IMR-90 (cell line): ENCODE measurements at regions not wholly inside any gene's neighbourhood (a gene's known extent, or its start where the extent isn't known, plus 50 kb on each side); places are given as distances from the start of the nearest gene placed in this dataset.

Source experiments
- ATAC-seq: fragments of 200-7000 bp; cut with Tn5 transposase; 2 replicates; pipeline ENCODE4 v1.9.1; 2020; ENCODE audit warnings: low read depth, mild to moderate bottlenecking, moderate library complexity
- BruUV-seq: library from RNA; stranded (reverse); fragments of 400-500 nt; replicated peaks from 2 replicates; lab custom pipeline; 2021; lab: Mats Ljungman, UMichigan
- CTCF ChIA-PET: fragments of 300-600 bp; formaldehyde crosslinking; extraction: SDS; loops from one replicate; lab custom pipeline; 2021; ENCODE audit warnings: antibody characterized with exemption; lab: Yijun Ruan, JAX
- POLR2A ChIA-PET: fragments of 300-600 bp; sonication (Branson Sonifier 250); formaldehyde crosslinking; loops from one replicate; lab custom pipeline; 2022; ENCODE audit warnings: antibody characterized with exemption; ENCODE audit not compliant: unreplicated experiment; lab: Charles Lee
- DNase-seq: peaks from one replicate; pipeline ENCODE4 v3.0.0; 2013
- H2AFZ ChIP-seq: replicated peaks from 2 replicates; pipeline ENCODE3; 2013; ENCODE audit warnings: low read length, mild to moderate bottlenecking; ENCODE audit not compliant: poor library complexity
- H2AK5ac ChIP-seq: 2 replicates; pipeline ENCODE4 v1.6.1; 2013; ENCODE audit warnings: low read depth, low read length, inconsistent platforms
- H2AK9ac ChIP-seq: replicated peaks from 2 replicates; pipeline ENCODE3; 2013; ENCODE audit warnings: mild to moderate bottlenecking, low read depth, low read length, moderate library complexity; ENCODE audit not compliant: poor library complexity
- H2BK120ac ChIP-seq: 2 replicates; pipeline ENCODE4 v1.6.1; 2013; ENCODE audit warnings: low read depth, low read length, inconsistent platforms
- H2BK15ac ChIP-seq: 3 replicates; pipeline ENCODE4 v1.6.1; 2013; ENCODE audit warnings: low read depth, low read length, inconsistent platforms
- H2BK20ac ChIP-seq: 2 replicates; pipeline ENCODE4 v1.6.1; 2013; ENCODE audit warnings: low read depth, mild to moderate bottlenecking, inconsistent platforms, low read length, moderate library complexity
- H2BK5ac ChIP-seq: 2 replicates; pipeline ENCODE4 v1.6.1; 2013; ENCODE audit warnings: mild to moderate bottlenecking, low read depth, low read length, inconsistent platforms; ENCODE audit not compliant: poor library complexity, severe bottlenecking
- H3K14ac ChIP-seq: replicated peaks from 2 replicates; pipeline ENCODE4 v1.6.1; 2013; ENCODE audit warnings: low read depth, low read length, inconsistent platforms
- H3K18ac ChIP-seq: 2 replicates; pipeline ENCODE4 v1.6.1; 2013; ENCODE audit warnings: low read depth, low read length, control low read depth
- H3K23ac ChIP-seq: 2 replicates; pipeline ENCODE4 v1.6.1; 2013; ENCODE audit warnings: low read depth, low read length, inconsistent platforms
- H3K27ac ChIP-seq: 2 replicates; pipeline ENCODE4 v1.5.1; 2013; ENCODE audit warnings: mild to moderate bottlenecking, control low read depth, low read length; ENCODE audit not compliant: insufficient read depth
- H3K27me3 ChIP-seq: 2 replicates; pipeline ENCODE4 v1.6.1; 2013; ENCODE audit warnings: low read length; ENCODE audit not compliant: control insufficient read depth, insufficient read depth
- H3K36me3 ChIP-seq: 2 replicates; pipeline ENCODE4 v1.6.1; 2013; ENCODE audit warnings: low read length, mixed read lengths; ENCODE audit not compliant: control insufficient read depth, insufficient read depth
- H3K4ac ChIP-seq: 2 replicates; pipeline ENCODE4 v1.6.1; 2013; ENCODE audit warnings: low read depth, low read length, inconsistent platforms
- H3K4me1 ChIP-seq: 2 replicates; pipeline ENCODE4 v1.6.1; 2013; ENCODE audit warnings: low read length, mixed read lengths; ENCODE audit not compliant: control insufficient read depth, insufficient read depth
- H3K4me2 ChIP-seq: 2 replicates; pipeline ENCODE4 v1.6.1; 2013; ENCODE audit warnings: low read depth, mild to moderate bottlenecking, control low read depth, low read length, moderate library complexity
- H3K4me3 ChIP-seq: 2 replicates; pipeline ENCODE4 v1.5.1; 2013; ENCODE audit warnings: low read depth, mild to moderate bottlenecking, control low read depth, low read length, moderate library complexity; ENCODE audit not compliant: insufficient read depth
- H3K56ac ChIP-seq: 2 replicates; pipeline ENCODE4 v1.6.1; 2013; ENCODE audit warnings: low read length, inconsistent platforms; ENCODE audit not compliant: insufficient read depth; ENCODE audit errors: extremely low read depth
- H3K79me1 ChIP-seq, 2 experiments: 2 replicates each; pipeline ENCODE4 v1.6.1; 2013; ENCODE audit warnings: low read length in 2 of 2, inconsistent platforms in 1 of 2, low read depth in 1 of 2
- H3K9ac ChIP-seq: 2 replicates; pipeline ENCODE4 v1.6.1; 2013; ENCODE audit warnings: low read depth, low read length, control low read depth
- H3K9me1 ChIP-seq: 2 replicates; pipeline ENCODE4 v1.6.1; 2013; ENCODE audit warnings: low read length, inconsistent platforms; ENCODE audit not compliant: insufficient read depth
- H3K9me3 ChIP-seq: 2 replicates; pipeline ENCODE4 v1.6.1; 2013; ENCODE audit warnings: low read length; ENCODE audit not compliant: control insufficient read depth, insufficient read depth
- H4K20me1 ChIP-seq: 2 replicates; pipeline ENCODE4 v1.6.1; 2013; ENCODE audit warnings: low read length, inconsistent platforms; ENCODE audit not compliant: insufficient read depth
- H4K5ac ChIP-seq: 2 replicates; pipeline ENCODE4 v1.6.1; 2013; ENCODE audit warnings: mild to moderate bottlenecking, low read depth, low read length, control low read depth
- H4K8ac ChIP-seq, 2 experiments: 2 replicates each; pipeline ENCODE4 v1.6.1; 2013; ENCODE audit warnings: low read depth in 2 of 2, low read length in 2 of 2, control low read depth in 1 of 2, inconsistent platforms in 1 of 2
- H4K91ac ChIP-seq: 2 replicates; pipeline ENCODE4 v1.6.1; 2013; ENCODE audit warnings: low read depth, low read length, inconsistent platforms; ENCODE audit not compliant: insufficient read depth
- BHLHE40 ChIP-seq: fragments of 150-350 bp; IDR thresholded peaks from 2 replicates; pipeline ENCODE4 v1.6.1; 2016; ENCODE audit warnings: mild to moderate bottlenecking, low read depth, low read length
- CEBPB ChIP-seq: IDR thresholded peaks from 2 replicates; pipeline ENCODE4 v1.6.1; 2012; ENCODE audit warnings: low read depth, low read length, improper control_type of control experiment
- CHD1 ChIP-seq: IDR thresholded peaks from 2 replicates; pipeline ENCODE4 v1.6.1; 2012; ENCODE audit warnings: low read depth, low read length, improper control_type of control experiment
- FOS ChIP-seq: fragments of 150-350 bp; IDR thresholded peaks from 2 replicates; pipeline ENCODE4 v1.6.1; 2016; ENCODE audit warnings: low read depth, low read length
- MAFK ChIP-seq: IDR thresholded peaks from 2 replicates; pipeline ENCODE4 v1.6.1; 2012; ENCODE audit warnings: low read depth, low read length, improper control_type of control experiment
- MAZ ChIP-seq: IDR thresholded peaks from 2 replicates; pipeline ENCODE4 v1.6.1; 2012; ENCODE audit warnings: low read depth, mild to moderate bottlenecking, low read length, improper control_type of control experiment, moderate library complexity, borderline replicate concordance
- MXI1 ChIP-seq: IDR thresholded peaks from 2 replicates; pipeline ENCODE4 v1.6.1; 2012; ENCODE audit warnings: low read depth, mild to moderate bottlenecking, low read length, moderate library complexity, borderline replicate concordance
- NFE2L2 ChIP-seq: fragments of 150-350 bp; IDR thresholded peaks from 2 replicates; pipeline ENCODE4 v1.6.1; 2016; ENCODE audit warnings: low read depth, mild to moderate bottlenecking, low read length
- POLR2A ChIP-seq: IDR thresholded peaks from 2 replicates; pipeline ENCODE4 v1.6.1; 2012; ENCODE audit warnings: mild to moderate bottlenecking, low read depth, low read length
- RAD21 ChIP-seq: IDR thresholded peaks from 2 replicates; pipeline ENCODE4 v1.6.1; 2012; ENCODE audit warnings: low read length, improper control_type of control experiment
- RCOR1 ChIP-seq: IDR thresholded peaks from 2 replicates; pipeline ENCODE4 v1.6.1; 2012; ENCODE audit warnings: mild to moderate bottlenecking, low read length, improper control_type of control experiment; ENCODE audit not compliant: insufficient replicate concordance
- RFX5 ChIP-seq: IDR thresholded peaks from 2 replicates; pipeline ENCODE4 v1.8.0; 2012; ENCODE audit warnings: low read depth, mild to moderate bottlenecking, low read length, moderate library complexity
- SMC3 ChIP-seq: fragments of 150-350 bp; IDR thresholded peaks from 2 replicates; pipeline ENCODE4 v1.6.1; 2016; ENCODE audit warnings: low read depth, mild to moderate bottlenecking, antibody characterized with exemption, low read length, moderate library complexity
- WGBS, 2 experiments: methylation state at CpG; one replicate each; pipeline versions ENCODE4 v1.1.5 to v1.1.7; 2013; ENCODE audit warnings: missing lambda C conversion rate in 2 of 2; ENCODE audit not compliant: insufficient read length in 1 of 2; ENCODE audit errors: extremely low coverage in 2 of 2; 5-methylcytosine and 5-hydroxymethylcytosine counted together
- dilution Hi-C: fragments of 300-500 bp; cut with HindIII; formaldehyde crosslinking; loops from one replicate; pipeline ENCODE4 v1.14.3; 2018; ENCODE audit warnings: low sequenced_read_pairs; ENCODE audit not compliant: unreplicated experiment
- in situ Hi-C: fragments of 300-500 bp; cut with MboI; formaldehyde crosslinking; loops from 3 replicates; pipeline ENCODE4 v1.14.3; 2019; ENCODE audit warnings: low sequenced_read_pairs, inconsistent platforms, mixed read lengths
- intact Hi-C: fragments of 100-400 bp; cut with micrococcal nuclease; formaldehyde crosslinking; loops from 2 replicates; pipeline ENCODE4 v1.10.0; 2022
- TF ChIP-seq, protein P1 (sequence below): fragments of 150-350 bp; IDR thresholded peaks from 2 replicates; pipeline ENCODE4 v1.6.1; 2017; ENCODE audit warnings: mild to moderate bottlenecking, antibody characterized with exemption, low read length, low read depth
- TF ChIP-seq, protein P2 (sequence below): fragments of 150-350 bp; IDR thresholded peaks from 2 replicates; pipeline ENCODE4 v1.6.1; 2016; ENCODE audit warnings: low read depth, mild to moderate bottlenecking, low read length, moderate library complexity, borderline replicate concordance
- TF ChIP-seq, protein P3 (sequence below): conservative IDR thresholded peaks from 2 replicates; pipeline ENCODE4 v1.5.1; 2012; ENCODE audit warnings: mild to moderate bottlenecking, low read depth, low read length, improper control_type of control experiment

DNA sequence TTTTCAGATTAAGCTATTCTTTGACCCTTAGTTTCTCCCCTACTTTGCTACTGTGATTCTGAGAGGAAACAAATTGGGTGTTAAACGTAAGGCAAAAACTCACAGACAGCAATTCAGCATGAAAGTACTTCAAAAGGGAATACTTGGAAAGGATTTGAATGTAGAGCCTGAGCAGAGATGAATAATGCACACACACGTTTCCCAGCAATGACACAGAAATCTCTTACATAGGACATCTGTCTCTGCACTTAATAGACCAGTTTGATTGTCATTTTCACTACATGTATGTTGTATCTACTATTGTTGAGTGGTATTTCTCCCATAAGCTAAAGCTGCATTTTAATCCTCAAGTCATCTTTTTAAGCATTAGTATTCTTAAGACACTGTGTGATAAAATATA is 166.1 kb upstream of the TEX13C start:
- Histone ChIP-seq H4K8ac (no peak overlapping the region), H3K23ac (no peak overlapping the region), H2BK120ac (no peak overlapping the region), H3K4me2 (no peak overlapping the region), H2BK20ac (no peak overlapping the region), H2AK5ac (no peak overlapping the region), H3K14ac (no peak overlapping the region), H2BK15ac (no peak overlapping the region), H3K27ac (no peak overlapping the region), H4K5ac (no peak overlapping the region), H3K4ac (no peak overlapping the region), H3K9me3 (no peaks in the 10 kb centered on the region), H3K18ac (no peak overlapping the region), H2BK5ac (no peak overlapping the region), H3K79me1 (no peaks in the 10 kb centered on the region), H2AFZ (no peak overlapping the region), H3K56ac (no peak overlapping the region), H3K27me3 (no peaks in the 10 kb centered on the region), H3K4me3 (no peak overlapping the region), H3K4me1 (no peaks in the 10 kb centered on the region), H3K9ac (no peak overlapping the region), H3K9me1 (no peaks in the 10 kb centered on the region), H2AK9ac (no peak overlapping the region), H4K20me1 (no peaks in the 10 kb centered on the region), H3K36me3 (no peaks in the 10 kb centered on the region), H4K91ac (no peak overlapping the region)
- ChIA-PET POLR2A (no interaction called here), CTCF (interaction anchor here (0.7 kb wide), 1 partner anchor 64 kb away, joined by 3 read pairs; no protein-coding TSS in a partner anchor)
- BruUV-seq: no TSS peak
- intact Hi-C loops: no loop called here
- no CpG with 5 or more reads among the region's 2 CpGs for WGBS, 2 experiments
- in situ Hi-C loops: no loop called here
- dilution Hi-C loops: no loop called here
- DNase-seq (no peak), ATAC-seq (no peak)
- TF ChIP-seq, protein P1, sequence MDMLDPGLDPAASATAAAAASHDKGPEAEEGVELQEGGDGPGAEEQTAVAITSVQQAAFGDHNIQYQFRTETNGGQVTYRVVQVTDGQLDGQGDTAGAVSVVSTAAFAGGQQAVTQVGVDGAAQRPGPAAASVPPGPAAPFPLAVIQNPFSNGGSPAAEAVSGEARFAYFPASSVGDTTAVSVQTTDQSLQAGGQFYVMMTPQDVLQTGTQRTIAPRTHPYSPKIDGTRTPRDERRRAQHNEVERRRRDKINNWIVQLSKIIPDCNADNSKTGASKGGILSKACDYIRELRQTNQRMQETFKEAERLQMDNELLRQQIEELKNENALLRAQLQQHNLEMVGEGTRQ: no peak
- TF ChIP-seq FOS (no peak), CHD1 (no peak), RAD21 (no peak), CEBPB (no peak), BHLHE40 (no peak), RCOR1 (no peak), MAZ (no peak), SMC3 (no peak), RFX5 (no peak), MXI1 (no peak), POLR2A (no peak), MAFK (no peak), NFE2L2 (no peak)
- TF ChIP-seq, protein P2, sequence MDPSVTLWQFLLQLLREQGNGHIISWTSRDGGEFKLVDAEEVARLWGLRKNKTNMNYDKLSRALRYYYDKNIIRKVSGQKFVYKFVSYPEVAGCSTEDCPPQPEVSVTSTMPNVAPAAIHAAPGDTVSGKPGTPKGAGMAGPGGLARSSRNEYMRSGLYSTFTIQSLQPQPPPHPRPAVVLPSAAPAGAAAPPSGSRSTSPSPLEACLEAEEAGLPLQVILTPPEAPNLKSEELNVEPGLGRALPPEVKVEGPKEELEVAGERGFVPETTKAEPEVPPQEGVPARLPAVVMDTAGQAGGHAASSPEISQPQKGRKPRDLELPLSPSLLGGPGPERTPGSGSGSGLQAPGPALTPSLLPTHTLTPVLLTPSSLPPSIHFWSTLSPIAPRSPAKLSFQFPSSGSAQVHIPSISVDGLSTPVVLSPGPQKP: no peak
- TF ChIP-seq, protein P3, sequence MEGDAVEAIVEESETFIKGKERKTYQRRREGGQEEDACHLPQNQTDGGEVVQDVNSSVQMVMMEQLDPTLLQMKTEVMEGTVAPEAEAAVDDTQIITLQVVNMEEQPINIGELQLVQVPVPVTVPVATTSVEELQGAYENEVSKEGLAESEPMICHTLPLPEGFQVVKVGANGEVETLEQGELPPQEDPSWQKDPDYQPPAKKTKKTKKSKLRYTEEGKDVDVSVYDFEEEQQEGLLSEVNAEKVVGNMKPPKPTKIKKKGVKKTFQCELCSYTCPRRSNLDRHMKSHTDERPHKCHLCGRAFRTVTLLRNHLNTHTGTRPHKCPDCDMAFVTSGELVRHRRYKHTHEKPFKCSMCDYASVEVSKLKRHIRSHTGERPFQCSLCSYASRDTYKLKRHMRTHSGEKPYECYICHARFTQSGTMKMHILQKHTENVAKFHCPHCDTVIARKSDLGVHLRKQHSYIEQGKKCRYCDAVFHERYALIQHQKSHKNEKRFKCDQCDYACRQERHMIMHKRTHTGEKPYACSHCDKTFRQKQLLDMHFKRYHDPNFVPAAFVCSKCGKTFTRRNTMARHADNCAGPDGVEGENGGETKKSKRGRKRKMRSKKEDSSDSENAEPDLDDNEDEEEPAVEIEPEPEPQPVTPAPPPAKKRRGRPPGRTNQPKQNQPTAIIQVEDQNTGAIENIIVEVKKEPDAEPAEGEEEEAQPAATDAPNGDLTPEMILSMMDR: no peak
